ENCODE measurements at regions not wholly inside any gene's neighbourhood (a gene's known extent, or its start where the extent isn't known, plus 50 kb on each side); places are given as distances from the start of the nearest gene placed in this dataset.

GRCh38 chr6:156517088-156517487, 260.1 kb upstream of the ARID1B start:
- TF ChIP-seq CTCF (IDR thresholded peaks at IDR 0.05) (no peak), POLR2AphosphoS5 (IDR thresholded peaks at IDR 0.05) (no peak)

All from upper lobe of left lung (tissue), 4 donors.